ENCODE measurements at regions not wholly inside any gene's neighbourhood (a gene's known extent, or its start where the extent isn't known, plus 50 kb on each side); places are given as distances from the start of the nearest gene placed in this dataset.

DNA sequence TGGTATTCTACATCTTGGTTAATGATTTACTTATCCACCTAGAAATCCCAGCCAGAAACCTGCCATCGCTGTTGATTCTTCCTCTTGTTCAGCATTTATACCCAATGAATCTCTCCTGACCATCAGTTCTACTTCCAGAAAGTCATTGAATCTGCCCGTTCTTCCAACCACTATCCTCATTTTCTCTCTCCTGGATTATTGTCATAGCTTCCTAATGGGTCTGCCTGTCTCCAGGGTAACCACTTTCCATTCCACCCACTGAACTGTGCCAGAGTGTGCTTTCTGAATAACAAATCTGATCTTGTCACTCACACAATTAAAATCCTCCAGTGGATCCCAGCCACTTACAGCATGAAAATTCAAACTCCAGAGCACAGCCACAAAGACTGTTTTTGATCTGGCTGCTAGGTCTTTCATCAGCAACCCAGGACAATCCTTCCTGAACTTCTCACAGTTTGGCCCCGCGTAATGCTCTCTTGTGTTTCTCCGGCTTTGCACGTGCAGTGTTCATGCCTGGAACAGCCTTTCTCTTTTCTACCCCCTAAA is 330.6 kb downstream of the SPRY2 start:
- TF ChIP-seq POLR2AphosphoS5 (IDR thresholded peaks at IDR 0.05; ENCODE audit: low read depth, low read length) (no peak), TAF1 (IDR thresholded peaks at IDR 0.05; ENCODE audit: borderline replicate concordance, insufficient read depth, low read length) (no peak), FOXP2 (optimal IDR thresholded peaks at IDR 0.05; ENCODE audit: borderline replicate concordance, extremely low read depth, extremely low read length, insufficient read depth) (no peak), SIN3A (IDR thresholded peaks at IDR 0.05; ENCODE audit: borderline replicate concordance, insufficient read depth, low read length) (no peak)
- TF ChIP-seq, protein P1, sequence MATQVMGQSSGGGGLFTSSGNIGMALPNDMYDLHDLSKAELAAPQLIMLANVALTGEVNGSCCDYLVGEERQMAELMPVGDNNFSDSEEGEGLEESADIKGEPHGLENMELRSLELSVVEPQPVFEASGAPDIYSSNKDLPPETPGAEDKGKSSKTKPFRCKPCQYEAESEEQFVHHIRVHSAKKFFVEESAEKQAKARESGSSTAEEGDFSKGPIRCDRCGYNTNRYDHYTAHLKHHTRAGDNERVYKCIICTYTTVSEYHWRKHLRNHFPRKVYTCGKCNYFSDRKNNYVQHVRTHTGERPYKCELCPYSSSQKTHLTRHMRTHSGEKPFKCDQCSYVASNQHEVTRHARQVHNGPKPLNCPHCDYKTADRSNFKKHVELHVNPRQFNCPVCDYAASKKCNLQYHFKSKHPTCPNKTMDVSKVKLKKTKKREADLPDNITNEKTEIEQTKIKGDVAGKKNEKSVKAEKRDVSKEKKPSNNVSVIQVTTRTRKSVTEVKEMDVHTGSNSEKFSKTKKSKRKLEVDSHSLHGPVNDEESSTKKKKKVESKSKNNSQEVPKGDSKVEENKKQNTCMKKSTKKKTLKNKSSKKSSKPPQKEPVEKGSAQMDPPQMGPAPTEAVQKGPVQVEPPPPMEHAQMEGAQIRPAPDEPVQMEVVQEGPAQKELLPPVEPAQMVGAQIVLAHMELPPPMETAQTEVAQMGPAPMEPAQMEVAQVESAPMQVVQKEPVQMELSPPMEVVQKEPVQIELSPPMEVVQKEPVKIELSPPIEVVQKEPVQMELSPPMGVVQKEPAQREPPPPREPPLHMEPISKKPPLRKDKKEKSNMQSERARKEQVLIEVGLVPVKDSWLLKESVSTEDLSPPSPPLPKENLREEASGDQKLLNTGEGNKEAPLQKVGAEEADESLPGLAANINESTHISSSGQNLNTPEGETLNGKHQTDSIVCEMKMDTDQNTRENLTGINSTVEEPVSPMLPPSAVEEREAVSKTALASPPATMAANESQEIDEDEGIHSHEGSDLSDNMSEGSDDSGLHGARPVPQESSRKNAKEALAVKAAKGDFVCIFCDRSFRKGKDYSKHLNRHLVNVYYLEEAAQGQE (IDR thresholded peaks at IDR 0.05; ENCODE audit: insufficient read depth in 1 of 2, low read depth in 2 of 2, low read length in 2 of 2), result no peak

DNA sequence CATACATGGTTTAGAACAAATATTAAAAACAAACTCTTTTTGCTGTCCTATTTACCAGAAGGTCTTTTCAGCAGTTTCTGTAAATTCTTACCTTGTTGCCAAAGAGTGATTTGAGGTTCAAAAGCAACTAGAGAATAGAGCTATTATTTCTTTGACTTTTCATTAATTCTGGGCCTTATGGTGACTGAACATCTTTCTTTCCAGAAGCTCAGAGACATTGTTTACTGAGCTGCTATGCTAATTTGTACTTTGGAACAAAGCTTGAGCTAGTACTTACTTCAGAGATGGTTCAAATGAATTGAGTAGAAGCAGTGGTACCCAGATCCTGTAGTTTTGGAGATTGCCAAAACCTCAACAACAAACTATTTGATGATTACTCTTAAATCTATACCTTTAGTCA is 331.2 kb downstream of the SPRY2 start:
- TF ChIP-seq FOXP2 (optimal IDR thresholded peaks at IDR 0.05; ENCODE audit: borderline replicate concordance, extremely low read depth, extremely low read length, insufficient read depth), result no peak
- no peak for TF ChIP-seq SIN3A (IDR thresholded peaks at IDR 0.05; ENCODE audit: borderline replicate concordance, insufficient read depth, low read length)
- TF ChIP-seq POLR2AphosphoS5 (IDR thresholded peaks at IDR 0.05; ENCODE audit: low read depth, low read length), result no peak
- TF ChIP-seq TAF1 (IDR thresholded peaks at IDR 0.05; ENCODE audit: borderline replicate concordance, insufficient read depth, low read length), result no peak
- TF ChIP-seq, protein P1 (IDR thresholded peaks at IDR 0.05; ENCODE audit: insufficient read depth in 1 of 2, low read depth in 2 of 2, low read length in 2 of 2), result no peak

DNA sequence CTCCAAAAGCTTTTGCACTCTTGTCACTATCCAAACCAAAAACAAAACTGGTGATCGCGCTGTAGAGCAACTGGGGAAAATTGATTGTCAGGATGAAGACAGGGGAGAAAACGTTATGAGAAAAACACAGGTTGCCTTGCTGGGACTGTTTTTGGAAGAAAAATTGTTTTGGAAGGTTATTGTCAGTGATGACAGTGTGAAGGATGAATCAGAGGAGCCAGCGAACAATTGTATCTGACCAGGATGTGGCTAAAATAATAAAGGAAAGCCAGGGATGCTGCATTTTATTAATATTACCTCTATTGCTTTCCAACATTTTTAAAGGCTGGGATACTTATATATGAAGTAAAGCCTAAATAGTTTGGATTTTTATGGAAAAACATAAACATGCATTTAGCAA is 334.0 kb downstream of the SPRY2 start:
- TF ChIP-seq TAF1 (IDR thresholded peaks at IDR 0.05; ENCODE audit: borderline replicate concordance, insufficient read depth, low read length) (no peak), POLR2AphosphoS5 (IDR thresholded peaks at IDR 0.05; ENCODE audit: low read depth, low read length) (no peak), FOXP2 (optimal IDR thresholded peaks at IDR 0.05; ENCODE audit: borderline replicate concordance, extremely low read depth, extremely low read length, insufficient read depth) (no peak), SIN3A (IDR thresholded peaks at IDR 0.05; ENCODE audit: borderline replicate concordance, insufficient read depth, low read length) (no peak)
- TF ChIP-seq, protein P1 (IDR thresholded peaks at IDR 0.05; ENCODE audit: insufficient read depth in 1 of 2, low read depth in 2 of 2, low read length in 2 of 2), result no peak

DNA sequence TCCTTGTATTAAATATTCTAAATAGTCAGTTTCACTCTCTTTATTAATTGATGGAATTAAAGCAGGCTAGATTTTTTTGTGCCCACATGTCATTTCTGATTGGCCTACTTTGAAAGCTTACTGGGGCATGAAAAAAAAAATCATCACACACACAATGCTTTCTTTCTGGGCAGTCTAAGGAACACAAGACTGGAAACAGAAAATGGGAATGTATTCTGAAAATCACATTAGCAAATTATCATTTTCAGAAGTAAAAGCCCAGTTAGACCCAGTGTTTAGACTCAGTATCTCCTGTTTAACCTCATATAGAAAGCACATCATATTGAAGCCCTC is 339.4 kb downstream of the SPRY2 start:
- TF ChIP-seq FOXP2 (optimal IDR thresholded peaks at IDR 0.05; ENCODE audit: borderline replicate concordance, extremely low read depth, extremely low read length, insufficient read depth) (no peak), TAF1 (IDR thresholded peaks at IDR 0.05; ENCODE audit: borderline replicate concordance, insufficient read depth, low read length) (no peak), SIN3A (IDR thresholded peaks at IDR 0.05; ENCODE audit: borderline replicate concordance, insufficient read depth, low read length) (no peak), POLR2AphosphoS5 (IDR thresholded peaks at IDR 0.05; ENCODE audit: low read depth, low read length) (no peak)
- TF ChIP-seq, protein P1 (IDR thresholded peaks at IDR 0.05; ENCODE audit: insufficient read depth in 1 of 2, low read depth in 2 of 2, low read length in 2 of 2), result no peak

Data from PFSK-1 (cell line).